Loucy (cell line): ENCODE measurements at regions not wholly inside any gene's neighbourhood (a gene's known extent, or its start where the extent isn't known, plus 50 kb on each side); places are given as distances from the start of the nearest gene placed in this dataset.

Experiments
- H2AFZ ChIP-seq: fragments of 200-600 bp; sonication (generic); 2 replicates; pipeline ENCODE4 v1.6.0; 2016; ENCODE audit warnings: antibody characterized with exemption, mild to moderate bottlenecking, low read length, moderate library complexity
- H3F3A ChIP-seq: fragments of 200-600 bp; 2 replicates; pipeline ENCODE4 v1.6.0; 2016; ENCODE audit warnings: antibody characterized with exemption, low read depth, mild to moderate bottlenecking
- H3K27me3 ChIP-seq: fragments of 200-600 bp; sonication (generic); 2 replicates; pipeline ENCODE4 v1.6.1; 2014; ENCODE audit warnings: low read length, mild to moderate bottlenecking; ENCODE audit not compliant: insufficient read depth, poor library complexity, severe bottlenecking
- H3K36me3 ChIP-seq: fragments of 200-600 bp; sonication (generic); 2 replicates; pipeline ENCODE4 v1.6.1; 2016; ENCODE audit warnings: low read length; ENCODE audit not compliant: insufficient read depth
- H3K4me1 ChIP-seq: fragments of 200-600 bp; sonication (generic); 2 replicates; pipeline ENCODE4 v1.5.1; 2014; ENCODE audit warnings: low read length, mild to moderate bottlenecking; ENCODE audit not compliant: insufficient read depth, poor library complexity, severe bottlenecking
- H3K4me2 ChIP-seq: fragments of 200-600 bp; sonication (generic); 2 replicates; pipeline ENCODE4 v1.6.0; 2014; ENCODE audit warnings: antibody characterized with exemption, low read length, low read depth, mild to moderate bottlenecking; ENCODE audit not compliant: poor library complexity, severe bottlenecking
- H3K4me3 ChIP-seq: fragments of 200-600 bp; sonication (generic); 2 replicates; pipeline ENCODE4 v1.5.1; 2014; ENCODE audit warnings: low read length, mild to moderate bottlenecking, mixed read lengths; ENCODE audit not compliant: poor library complexity, severe bottlenecking
- H3K79me2 ChIP-seq: fragments of 200-600 bp; sonication (generic); 2 replicates; pipeline ENCODE4 v1.6.1; 2014; ENCODE audit warnings: low read length; ENCODE audit not compliant: insufficient read depth
- H3K9ac ChIP-seq: fragments of 200-600 bp; sonication (generic); 2 replicates; pipeline ENCODE4 v1.6.0; 2014; ENCODE audit warnings: mild to moderate bottlenecking, low read depth, low read length, moderate library complexity; ENCODE audit not compliant: poor library complexity, severe bottlenecking
- H3K9me2 ChIP-seq: fragments of 200-600 bp; sonication (generic); replicated peaks from 2 replicates; pipeline ENCODE4 v1.6.1; 2016; ENCODE audit warnings: low read depth, low read length, mixed read lengths
- H3K9me3 ChIP-seq: fragments of 200-600 bp; sonication (generic); 2 replicates; pipeline ENCODE4 v1.6.1; 2014; ENCODE audit warnings: mild to moderate bottlenecking, antibody characterized with exemption, low read length, low read depth; ENCODE audit not compliant: insufficient read depth
- H4K20me1 ChIP-seq: fragments of 200-600 bp; sonication (generic); 2 replicates; pipeline ENCODE4 v1.6.0; 2014; ENCODE audit warnings: antibody characterized with exemption, low read length, mild to moderate bottlenecking; ENCODE audit not compliant: insufficient read depth, poor library complexity, severe bottlenecking
- EZH2phosphoT487 ChIP-seq: fragments of 200-600 bp; IDR thresholded peaks from 2 replicates; pipeline ENCODE4 v1.6.1; 2018; ENCODE audit warnings: antibody characterized with exemption, mild to moderate bottlenecking, moderate library complexity, borderline replicate concordance
- TF ChIP-seq, protein P1 (sequence below): fragments of 200-600 bp; sonication (generic); conservative IDR thresholded peaks from 2 replicates; pipeline ENCODE4 v1.5.1; 2014; ENCODE audit warnings: mild to moderate bottlenecking, antibody characterized with exemption, low read length

DNA sequence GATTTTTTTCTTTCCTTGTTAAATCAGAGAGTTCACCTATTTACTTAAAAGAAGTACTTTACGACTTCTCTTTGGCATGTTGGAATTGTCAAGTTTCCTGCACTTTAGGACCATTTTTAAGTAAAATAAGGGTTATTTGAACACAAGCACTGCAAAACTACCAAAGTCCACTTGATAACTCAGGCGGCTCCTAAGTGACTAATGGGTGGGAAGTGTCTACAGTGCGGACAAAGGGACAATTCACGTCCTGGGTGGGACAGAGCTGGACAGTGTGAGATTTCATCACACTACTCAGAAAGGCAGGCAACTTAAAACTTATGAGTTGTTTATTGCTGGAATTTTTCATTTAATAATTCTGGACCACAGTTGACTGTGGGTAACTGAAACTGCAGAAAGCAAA lies 590.2 kb upstream of the UBE2E2 start:
- Histone ChIP-seq H3F3A (no peaks in the 10 kb centered on the region), H3K79me2 (no peaks in the 10 kb centered on the region), H4K20me1 (no peaks in the 10 kb centered on the region), H3K4me1 (peaks cover 19% of the 10 kb centered on the region), H2AFZ (no peak overlapping the region), H3K9me2 (no peaks in the 10 kb centered on the region), H3K36me3 (no peaks in the 10 kb centered on the region), H3K4me3 (peak overlapping the region; percentile 0), H3K27me3 (no peaks in the 10 kb centered on the region), H3K9ac (no peak overlapping the region), H3K4me2 (peak overlapping the region; percentile 46), H3K9me3 (no peaks in the 10 kb centered on the region)
- no peak for TF ChIP-seq EZH2phosphoT487
- TF ChIP-seq, protein P1, sequence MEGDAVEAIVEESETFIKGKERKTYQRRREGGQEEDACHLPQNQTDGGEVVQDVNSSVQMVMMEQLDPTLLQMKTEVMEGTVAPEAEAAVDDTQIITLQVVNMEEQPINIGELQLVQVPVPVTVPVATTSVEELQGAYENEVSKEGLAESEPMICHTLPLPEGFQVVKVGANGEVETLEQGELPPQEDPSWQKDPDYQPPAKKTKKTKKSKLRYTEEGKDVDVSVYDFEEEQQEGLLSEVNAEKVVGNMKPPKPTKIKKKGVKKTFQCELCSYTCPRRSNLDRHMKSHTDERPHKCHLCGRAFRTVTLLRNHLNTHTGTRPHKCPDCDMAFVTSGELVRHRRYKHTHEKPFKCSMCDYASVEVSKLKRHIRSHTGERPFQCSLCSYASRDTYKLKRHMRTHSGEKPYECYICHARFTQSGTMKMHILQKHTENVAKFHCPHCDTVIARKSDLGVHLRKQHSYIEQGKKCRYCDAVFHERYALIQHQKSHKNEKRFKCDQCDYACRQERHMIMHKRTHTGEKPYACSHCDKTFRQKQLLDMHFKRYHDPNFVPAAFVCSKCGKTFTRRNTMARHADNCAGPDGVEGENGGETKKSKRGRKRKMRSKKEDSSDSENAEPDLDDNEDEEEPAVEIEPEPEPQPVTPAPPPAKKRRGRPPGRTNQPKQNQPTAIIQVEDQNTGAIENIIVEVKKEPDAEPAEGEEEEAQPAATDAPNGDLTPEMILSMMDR: no peak

DNA sequence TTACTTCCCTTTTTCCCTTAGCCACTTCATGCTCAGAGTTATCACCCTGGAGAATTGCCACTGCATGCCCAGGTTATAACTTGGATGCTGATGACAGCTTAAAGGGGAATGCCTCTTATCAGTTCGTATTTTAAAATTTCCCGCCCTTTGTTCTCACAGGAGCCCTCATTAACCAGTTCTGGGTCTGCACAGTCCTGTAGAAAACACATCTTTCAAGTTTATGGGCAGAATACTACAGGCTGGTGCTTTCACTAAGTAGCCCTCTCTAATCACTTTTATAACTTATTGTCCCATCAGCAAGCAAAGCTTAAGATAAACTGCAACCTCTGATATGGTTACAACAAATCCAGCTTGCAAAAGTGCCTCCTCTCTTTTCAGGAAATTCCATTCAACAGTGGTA lies 587.3 kb upstream of the UBE2E2 start:
- no peak overlapping the region for H2AFZ ChIP-seq
- no peaks in the 10 kb centered on the region for H4K20me1 ChIP-seq
- H3K4me1 ChIP-seq: peaks cover 27% of the 10 kb centered on the region
- H3K79me2 ChIP-seq: no peaks in the 10 kb centered on the region
- TF ChIP-seq EZH2phosphoT487: no peak
- TF ChIP-seq, protein P1: no peak
- no peaks in the 10 kb centered on the region for H3K9me3 ChIP-seq
- no peaks in the 10 kb centered on the region for H3K9me2 ChIP-seq
- H3K9ac ChIP-seq: no peak overlapping the region
- no peak overlapping the region for H3K4me3 ChIP-seq
- no peaks in the 10 kb centered on the region for H3K36me3 ChIP-seq
- H3K4me2 ChIP-seq: no peak overlapping the region
- no peaks in the 10 kb centered on the region for H3F3A ChIP-seq
- H3K27me3 ChIP-seq: no peaks in the 10 kb centered on the region

DNA sequence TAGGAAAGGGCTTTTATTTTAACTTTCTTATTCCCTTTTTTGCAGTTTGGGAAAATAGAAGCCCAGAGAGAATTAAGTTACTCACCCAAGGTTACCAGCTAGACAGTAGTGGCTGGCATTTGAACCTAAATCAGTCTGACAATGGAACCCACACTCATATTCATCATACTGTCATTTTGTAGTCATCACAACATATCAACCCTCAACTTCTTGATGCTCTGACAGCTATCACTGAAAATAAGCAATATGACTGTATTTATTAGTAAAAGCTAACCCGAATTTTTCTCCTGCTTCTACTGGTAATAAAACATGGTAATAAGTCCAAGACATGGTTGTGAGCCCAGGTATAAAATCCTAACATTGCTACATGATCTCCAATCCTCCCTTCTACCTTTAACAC lies 585.8 kb upstream of the UBE2E2 start:
- Histone ChIP-seq H3K9ac (no peak overlapping the region), H3K4me3 (no peak overlapping the region), H2AFZ (no peak overlapping the region)

More for the DNA sequence above, 585.8 kb upstream of the UBE2E2 start:
- TF ChIP-seq, protein P1: no peak
- TF ChIP-seq EZH2phosphoT487: no peak
- Histone ChIP-seq H4K20me1 (no peaks in the 10 kb centered on the region), H3K36me3 (no peaks in the 10 kb centered on the region), H3K9me3 (no peaks in the 10 kb centered on the region), H3K9me2 (no peaks in the 10 kb centered on the region), H3K27me3 (no peaks in the 10 kb centered on the region), H3F3A (no peaks in the 10 kb centered on the region), H3K4me1 (peaks cover 26% of the 10 kb centered on the region), H3K79me2 (no peaks in the 10 kb centered on the region), H3K4me2 (no peak overlapping the region)
